Mammary epithelial cell (primary cell): ENCODE measurements at regions not wholly inside any gene's neighbourhood (a gene's known extent, or its start where the extent isn't known, plus 50 kb on each side); places are given as distances from the start of the nearest gene placed in this dataset.

Experiments
- CTCF ChIP-seq, 2 donors: IDR thresholded peaks in 1 of 2; conservative IDR thresholded peaks in 1 of 2; 2 replicates each; pipeline ENCODE4 v1.5.1; 2011 to 2012; ENCODE audit warnings: inconsistent platforms in 2 of 2, low read length in 2 of 2, mild to moderate bottlenecking in 2 of 2, control low read depth in 1 of 2, low read depth in 1 of 2; ENCODE audit not compliant: insufficient read depth in 1 of 2; ENCODE audit errors: extremely low read depth in 1 of 2
- EZH2 ChIP-seq: IDR thresholded peaks from 2 replicates; pipeline ENCODE4 v1.6.1; 2012; ENCODE audit warnings: low read length, inconsistent platforms, borderline replicate concordance

- TF ChIP-seq CTCF (conservative IDR thresholded peaks at IDR 0.05 in 1 of 2, IDR thresholded peaks at IDR 0.05 in 1 of 2; ENCODE audit: extremely low read depth in 1 of 2, insufficient read depth in 1 of 2, low read depth in 1 of 2, low read length in 2 of 2) (no peak), EZH2 (no peak)
Measured at GRCh38 chr2:151189125-151189524, 72.5 kb downstream of the RBM43 start.
